AG09309 (cell line): ENCODE measurements at regions not wholly inside any gene's neighbourhood (a gene's known extent, or its start where the extent isn't known, plus 50 kb on each side); places are given as distances from the start of the nearest gene placed in this dataset.

Experiments
- DNase-seq: peaks from one replicate; pipeline ENCODE4 v3.0.0-alpha.2; 2010; ENCODE audit warnings: low read depth
- H3K4me3 ChIP-seq: 2 replicates; pipeline ENCODE4 v1.5.1; 2011; ENCODE audit warnings: mild to moderate bottlenecking, low read depth, low read length, moderate library complexity; ENCODE audit not compliant: control insufficient read depth
- TF ChIP-seq, protein P1 (sequence below): IDR thresholded peaks from 2 replicates; pipeline ENCODE4 v1.5.1; 2011; ENCODE audit warnings: mild to moderate bottlenecking, low read depth, low read length, inconsistent platforms; ENCODE audit not compliant: insufficient read depth, control insufficient read depth; ENCODE audit errors: missing control alignments

- no peak for DNase-seq
- H3K4me3 ChIP-seq, result no peak overlapping the region
- TF ChIP-seq, protein P1, sequence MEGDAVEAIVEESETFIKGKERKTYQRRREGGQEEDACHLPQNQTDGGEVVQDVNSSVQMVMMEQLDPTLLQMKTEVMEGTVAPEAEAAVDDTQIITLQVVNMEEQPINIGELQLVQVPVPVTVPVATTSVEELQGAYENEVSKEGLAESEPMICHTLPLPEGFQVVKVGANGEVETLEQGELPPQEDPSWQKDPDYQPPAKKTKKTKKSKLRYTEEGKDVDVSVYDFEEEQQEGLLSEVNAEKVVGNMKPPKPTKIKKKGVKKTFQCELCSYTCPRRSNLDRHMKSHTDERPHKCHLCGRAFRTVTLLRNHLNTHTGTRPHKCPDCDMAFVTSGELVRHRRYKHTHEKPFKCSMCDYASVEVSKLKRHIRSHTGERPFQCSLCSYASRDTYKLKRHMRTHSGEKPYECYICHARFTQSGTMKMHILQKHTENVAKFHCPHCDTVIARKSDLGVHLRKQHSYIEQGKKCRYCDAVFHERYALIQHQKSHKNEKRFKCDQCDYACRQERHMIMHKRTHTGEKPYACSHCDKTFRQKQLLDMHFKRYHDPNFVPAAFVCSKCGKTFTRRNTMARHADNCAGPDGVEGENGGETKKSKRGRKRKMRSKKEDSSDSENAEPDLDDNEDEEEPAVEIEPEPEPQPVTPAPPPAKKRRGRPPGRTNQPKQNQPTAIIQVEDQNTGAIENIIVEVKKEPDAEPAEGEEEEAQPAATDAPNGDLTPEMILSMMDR, result no peak
These were observed 301.8 kb upstream of the MGMT start for GRCh38 chr10:129165076-129165720.

DNA sequence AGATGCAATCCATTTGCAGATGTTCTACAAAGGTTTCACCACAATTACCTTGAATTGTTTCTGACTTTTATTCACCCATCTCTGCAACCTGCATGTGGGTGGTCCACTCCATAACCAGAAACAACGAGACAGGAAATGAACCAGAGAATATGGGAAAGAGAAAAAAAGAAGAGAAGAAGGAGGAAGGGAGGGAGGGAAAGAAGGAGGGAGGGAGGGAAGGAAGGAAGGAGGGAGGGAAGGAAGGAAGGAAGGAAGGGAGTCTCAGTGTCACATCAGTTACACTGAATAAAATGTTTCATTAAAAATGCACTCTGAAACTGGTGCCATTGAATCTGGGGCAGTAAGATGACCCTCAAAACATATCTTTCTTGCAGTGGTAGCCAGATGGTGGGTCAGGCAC, 301.3 kb upstream of the MGMT start:
- no peak overlapping the region for H3K4me3 ChIP-seq
- TF ChIP-seq, protein P1, result no peak
- DNase-seq, result no peak

- no peak for DNase-seq
- TF ChIP-seq, protein P1, result no peak
- no peak overlapping the region for H3K4me3 ChIP-seq
These were observed 298.4 kb upstream of the MGMT start for GRCh38 chr10:129168660-129169059.

- TF ChIP-seq, protein P1, result no peak
These were observed 297.9 kb upstream of the MGMT start for GRCh38 chr10:129169115-129169514.

GRCh38 chr10:129170812-129171211, 296.2 kb upstream of the MGMT start:
- no peak for DNase-seq
- no peak overlapping the region for H3K4me3 ChIP-seq
- TF ChIP-seq, protein P1, result no peak

More at GRCh38 chr10:129169115-129169514, 297.9 kb upstream of the MGMT start:
- no peak for DNase-seq
- H3K4me3 ChIP-seq, result no peak overlapping the region

- TF ChIP-seq, protein P1, result no peak
- no peak overlapping the region for H3K4me3 ChIP-seq
- DNase-seq, result no peak
These were observed 295.2 kb upstream of the MGMT start for GRCh38 chr10:129171812-129172211.
